HUES48 (cell line): ENCODE measurements at regions not wholly inside any gene's neighbourhood (a gene's known extent, or its start where the extent isn't known, plus 50 kb on each side); places are given as distances from the start of the nearest gene placed in this dataset.

Experiments
- H3K27ac ChIP-seq: one replicate; pipeline ENCODE4 v1.7.0; 2013; ENCODE audit warnings: low read depth, low read length, inconsistent platforms
- H3K27me3 ChIP-seq: 2 replicates; pipeline ENCODE4 v1.6.1; 2013; ENCODE audit warnings: mild to moderate bottlenecking, low read length; ENCODE audit not compliant: control insufficient read depth, insufficient read depth
- H3K36me3 ChIP-seq: 2 replicates; pipeline ENCODE4 v1.6.1; 2013; ENCODE audit warnings: low read length; ENCODE audit not compliant: control insufficient read depth, insufficient read depth
- H3K4me1 ChIP-seq: 2 replicates; pipeline ENCODE4 v1.6.1; 2013; ENCODE audit warnings: mild to moderate bottlenecking, low read length; ENCODE audit not compliant: control insufficient read depth, insufficient read depth
- H3K4me3 ChIP-seq: 2 replicates; pipeline ENCODE4 v1.5.1; 2013; ENCODE audit warnings: mild to moderate bottlenecking, low read depth, low read length
- H3K9ac ChIP-seq: 2 replicates; pipeline ENCODE4 v1.6.1; 2013; ENCODE audit warnings: mild to moderate bottlenecking, low read depth, low read length, moderate library complexity
- H3K9me3 ChIP-seq: 2 replicates; pipeline ENCODE4 v1.6.1; 2013; ENCODE audit warnings: low read length; ENCODE audit not compliant: control insufficient read depth, insufficient read depth

DNA sequence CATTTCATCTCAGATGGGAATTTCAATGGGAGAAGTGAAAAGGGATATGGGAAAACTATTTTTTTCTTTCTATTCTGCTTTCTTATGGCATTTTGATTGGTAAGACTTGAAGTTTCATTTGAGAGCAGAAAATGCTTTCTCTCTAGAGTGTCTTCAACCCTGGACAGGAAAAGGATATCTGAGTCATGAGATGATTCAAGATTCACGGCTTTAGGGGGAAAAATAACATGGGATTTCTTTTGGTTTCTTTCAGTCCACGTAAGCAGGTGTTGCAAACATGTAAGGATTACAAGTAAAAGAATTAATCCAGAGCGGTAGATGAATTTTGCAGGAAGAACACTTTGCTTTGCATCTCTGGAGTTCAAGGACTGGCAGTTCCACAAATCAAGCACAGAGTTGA lies 1001.0 kb upstream of the TENM4 start:
- Histone ChIP-seq H3K36me3 (no peaks in the 10 kb centered on the region), H3K9me3 (no peaks in the 10 kb centered on the region), H3K9ac (no peak overlapping the region), H3K27ac (no peak overlapping the region), H3K27me3 (no peaks in the 10 kb centered on the region), H3K4me3 (no peak overlapping the region), H3K4me1 (no peaks in the 10 kb centered on the region)

DNA sequence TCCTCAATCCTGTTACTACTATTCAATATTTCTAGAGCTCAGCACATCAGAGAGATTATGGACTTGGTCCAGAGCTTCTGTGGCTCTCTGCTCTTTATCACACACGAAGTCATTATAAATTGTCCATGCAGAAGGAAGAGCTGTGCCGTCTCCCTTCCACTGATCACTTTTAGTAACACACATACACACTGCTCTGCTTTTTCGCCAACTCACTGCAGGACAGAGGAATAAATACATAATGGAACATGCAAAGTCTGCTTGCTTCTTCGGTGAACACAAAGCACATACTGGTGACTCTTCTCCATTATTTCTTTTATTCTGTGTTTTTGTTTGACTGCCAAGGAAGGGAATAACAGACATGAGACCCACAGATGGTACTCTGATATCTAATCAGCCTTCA lies 1000.0 kb upstream of the TENM4 start:
- Histone ChIP-seq H3K4me1 (no peaks in the 10 kb centered on the region), H3K4me3 (no peak overlapping the region), H3K27me3 (no peaks in the 10 kb centered on the region), H3K9ac (no peak overlapping the region), H3K9me3 (no peaks in the 10 kb centered on the region), H3K27ac (no peak overlapping the region), H3K36me3 (no peaks in the 10 kb centered on the region)

DNA sequence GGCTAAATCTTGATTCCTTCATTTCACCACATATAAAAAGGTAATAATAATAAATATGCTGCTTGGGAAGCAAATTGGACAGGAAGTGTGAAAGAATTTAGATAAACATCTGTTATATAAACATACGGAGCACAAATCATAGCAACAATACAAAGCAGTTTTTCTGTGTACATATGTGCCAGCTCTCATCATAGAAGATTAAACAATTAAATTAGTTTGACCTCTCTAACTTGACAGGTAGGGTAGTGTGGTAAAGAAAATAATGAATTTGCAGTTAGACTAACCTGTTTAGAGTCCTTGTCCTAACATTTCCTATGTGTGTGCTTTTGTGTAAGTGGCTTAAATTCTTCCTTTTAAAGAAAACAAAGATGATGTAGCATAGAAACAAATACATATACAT lies 995.7 kb upstream of the TENM4 start:
- H3K36me3 ChIP-seq, result no peaks in the 10 kb centered on the region
- no peaks in the 10 kb centered on the region for H3K27me3 ChIP-seq
- no peak overlapping the region for H3K9ac ChIP-seq
- H3K27ac ChIP-seq, result no peak overlapping the region
- no peaks in the 10 kb centered on the region for H3K4me1 ChIP-seq
- no peaks in the 10 kb centered on the region for H3K9me3 ChIP-seq
- H3K4me3 ChIP-seq, result no peak overlapping the region

DNA sequence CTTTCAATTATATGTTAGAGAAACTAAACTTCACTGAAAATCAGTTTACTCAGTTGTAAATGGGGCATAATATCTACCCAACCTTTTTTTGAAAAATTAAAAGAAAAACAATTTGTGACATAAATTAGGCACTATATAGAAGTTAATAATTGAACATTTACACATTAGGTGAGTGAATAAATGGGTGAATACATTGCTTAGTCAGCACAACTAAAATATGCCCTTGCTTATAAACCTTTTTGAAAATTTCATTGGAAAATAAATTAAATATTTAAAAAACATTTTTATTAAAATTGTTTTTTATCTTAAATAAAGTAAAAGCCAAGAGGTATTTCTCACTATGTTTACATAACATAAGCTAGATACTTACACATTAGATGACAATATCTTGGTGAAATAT lies 994.5 kb upstream of the TENM4 start:
- no peaks in the 10 kb centered on the region for H3K36me3 ChIP-seq
- H3K27ac ChIP-seq, result no peak overlapping the region
- no peak overlapping the region for H3K4me3 ChIP-seq
- H3K9ac ChIP-seq, result no peak overlapping the region
- H3K27me3 ChIP-seq, result no peaks in the 10 kb centered on the region
- no peaks in the 10 kb centered on the region for H3K9me3 ChIP-seq
- H3K4me1 ChIP-seq, result no peaks in the 10 kb centered on the region

DNA sequence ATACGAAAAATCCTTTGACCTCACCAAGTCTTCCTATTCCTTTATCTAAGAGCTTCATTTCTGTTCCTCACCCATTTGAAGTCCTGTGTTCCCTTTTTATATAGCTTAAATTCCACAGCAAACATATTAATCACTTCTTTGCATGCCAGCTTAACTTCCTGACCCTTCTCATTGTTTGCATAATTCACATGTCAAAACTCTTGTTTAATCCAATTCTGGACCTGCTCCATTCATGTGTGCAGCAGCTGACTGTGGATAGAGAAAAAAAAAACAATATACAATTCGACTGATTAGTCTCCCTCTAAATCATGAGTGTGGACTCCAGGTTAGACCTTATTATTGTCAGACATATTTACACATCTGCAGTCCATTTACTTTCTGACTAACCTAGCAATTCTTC lies 991.2 kb upstream of the TENM4 start:
- Histone ChIP-seq H3K9me3 (no peaks in the 10 kb centered on the region), H3K4me3 (no peak overlapping the region), H3K27ac (no peak overlapping the region), H3K9ac (no peak overlapping the region), H3K36me3 (no peaks in the 10 kb centered on the region), H3K27me3 (no peaks in the 10 kb centered on the region), H3K4me1 (no peaks in the 10 kb centered on the region)

DNA sequence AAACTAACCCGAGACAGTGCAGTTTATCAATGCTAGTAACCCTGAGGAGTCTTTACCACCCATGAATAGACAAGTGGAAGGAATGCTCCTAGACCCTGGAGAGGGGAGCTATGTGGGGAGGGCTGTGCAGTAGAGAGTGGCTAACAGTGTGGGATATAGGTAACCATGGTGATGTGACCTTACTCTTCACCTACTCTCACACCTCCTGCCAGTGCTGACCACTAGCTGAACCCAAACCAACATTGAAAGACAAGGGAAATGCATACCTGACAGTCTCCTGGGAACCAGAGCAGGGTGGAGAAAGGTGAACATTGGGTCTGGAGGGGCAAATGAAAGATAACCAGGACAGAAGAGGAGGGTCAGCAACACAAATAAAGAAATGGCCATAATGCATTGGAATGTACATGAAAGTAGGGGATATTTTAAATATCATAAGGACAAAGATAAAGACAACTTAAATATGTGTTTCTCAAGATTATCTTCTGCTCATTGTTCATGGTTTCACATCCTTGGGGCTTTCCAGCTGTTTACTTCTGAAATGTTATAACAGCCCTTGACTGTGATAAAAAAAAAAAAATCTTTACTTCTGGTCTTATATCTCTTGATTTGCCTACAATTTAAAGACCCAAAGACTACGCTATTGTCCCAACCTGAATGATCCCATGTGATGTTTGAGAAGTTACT lies 983.3 kb upstream of the TENM4 start:
- no peaks in the 10 kb centered on the region for H3K27me3 ChIP-seq
- no peaks in the 10 kb centered on the region for H3K9me3 ChIP-seq

DNA sequence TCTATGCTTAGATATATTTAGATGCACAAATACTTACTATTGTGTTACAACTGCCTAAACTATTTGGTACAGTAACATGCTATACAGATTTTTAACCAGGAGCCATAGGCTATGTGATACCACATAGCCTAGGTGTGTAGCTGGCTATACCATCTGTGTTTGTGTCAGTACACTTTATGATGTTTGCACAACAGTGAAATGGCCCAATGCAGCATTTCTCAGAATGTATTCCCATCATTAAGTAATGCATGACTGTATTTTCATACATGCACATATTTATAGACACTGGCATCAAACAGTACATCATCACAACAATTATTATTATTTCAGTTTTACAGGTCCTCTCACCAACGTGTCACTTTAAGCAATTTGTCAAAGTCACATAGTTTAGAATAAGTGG lies 979.5 kb upstream of the TENM4 start:
- no peaks in the 10 kb centered on the region for H3K9me3 ChIP-seq
- H3K4me1 ChIP-seq, result no peaks in the 10 kb centered on the region
- no peaks in the 10 kb centered on the region for H3K36me3 ChIP-seq

More for the DNA sequence above, 983.3 kb upstream of the TENM4 start:
- Histone ChIP-seq H3K4me3 (no peak overlapping the region), H3K27ac (no peak overlapping the region), H3K4me1 (no peaks in the 10 kb centered on the region), H3K36me3 (no peaks in the 10 kb centered on the region), H3K9ac (no peak overlapping the region)

DNA sequence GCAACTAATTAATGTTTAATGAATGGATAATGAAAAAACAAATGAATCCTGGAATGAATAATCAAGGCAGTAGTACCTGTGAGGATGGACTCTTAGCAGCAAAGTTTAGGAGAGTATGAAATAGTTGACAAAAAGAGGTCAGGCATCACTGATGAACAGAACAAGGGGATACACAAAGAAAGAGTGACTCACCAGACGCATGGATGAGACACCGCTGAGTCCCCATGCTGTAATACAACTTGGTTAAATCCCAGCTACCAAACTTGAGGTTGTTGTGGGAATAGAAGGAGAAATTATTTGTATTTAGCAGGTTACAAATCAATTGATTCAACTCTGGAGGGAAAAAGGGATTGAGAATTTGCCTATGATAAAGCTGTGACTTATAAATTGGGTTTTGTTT lies 976.9 kb upstream of the TENM4 start:
- Histone ChIP-seq H3K36me3 (no peaks in the 10 kb centered on the region), H3K9ac (no peak overlapping the region), H3K27ac (no peak overlapping the region), H3K27me3 (no peaks in the 10 kb centered on the region), H3K4me1 (peaks cover 11% of the 10 kb centered on the region), H3K9me3 (no peaks in the 10 kb centered on the region), H3K4me3 (no peak overlapping the region)

More for the DNA sequence above, 979.5 kb upstream of the TENM4 start:
- no peak overlapping the region for H3K27ac ChIP-seq
- H3K9ac ChIP-seq, result no peak overlapping the region
- H3K27me3 ChIP-seq, result no peaks in the 10 kb centered on the region
- no peak overlapping the region for H3K4me3 ChIP-seq

DNA sequence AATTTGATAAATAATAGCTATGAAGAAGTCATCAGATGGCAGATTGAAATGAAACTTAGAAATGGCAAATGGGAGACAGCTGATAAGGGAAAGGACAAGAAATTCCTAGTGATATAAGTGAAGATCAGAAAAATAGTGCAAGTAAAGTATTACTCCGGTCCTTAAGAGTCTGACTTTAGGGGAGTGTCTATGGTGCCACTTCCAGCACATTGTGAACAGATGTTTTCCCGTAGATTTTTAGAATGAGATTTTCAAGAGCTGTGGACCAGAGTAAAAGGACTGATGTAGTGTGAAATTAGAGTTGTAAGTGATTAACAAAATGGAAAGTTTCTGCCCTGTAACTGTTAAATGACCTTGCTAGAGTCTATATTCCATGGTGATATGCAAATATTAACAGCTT lies 974.8 kb upstream of the TENM4 start:
- no peaks in the 10 kb centered on the region for H3K36me3 ChIP-seq

DNA sequence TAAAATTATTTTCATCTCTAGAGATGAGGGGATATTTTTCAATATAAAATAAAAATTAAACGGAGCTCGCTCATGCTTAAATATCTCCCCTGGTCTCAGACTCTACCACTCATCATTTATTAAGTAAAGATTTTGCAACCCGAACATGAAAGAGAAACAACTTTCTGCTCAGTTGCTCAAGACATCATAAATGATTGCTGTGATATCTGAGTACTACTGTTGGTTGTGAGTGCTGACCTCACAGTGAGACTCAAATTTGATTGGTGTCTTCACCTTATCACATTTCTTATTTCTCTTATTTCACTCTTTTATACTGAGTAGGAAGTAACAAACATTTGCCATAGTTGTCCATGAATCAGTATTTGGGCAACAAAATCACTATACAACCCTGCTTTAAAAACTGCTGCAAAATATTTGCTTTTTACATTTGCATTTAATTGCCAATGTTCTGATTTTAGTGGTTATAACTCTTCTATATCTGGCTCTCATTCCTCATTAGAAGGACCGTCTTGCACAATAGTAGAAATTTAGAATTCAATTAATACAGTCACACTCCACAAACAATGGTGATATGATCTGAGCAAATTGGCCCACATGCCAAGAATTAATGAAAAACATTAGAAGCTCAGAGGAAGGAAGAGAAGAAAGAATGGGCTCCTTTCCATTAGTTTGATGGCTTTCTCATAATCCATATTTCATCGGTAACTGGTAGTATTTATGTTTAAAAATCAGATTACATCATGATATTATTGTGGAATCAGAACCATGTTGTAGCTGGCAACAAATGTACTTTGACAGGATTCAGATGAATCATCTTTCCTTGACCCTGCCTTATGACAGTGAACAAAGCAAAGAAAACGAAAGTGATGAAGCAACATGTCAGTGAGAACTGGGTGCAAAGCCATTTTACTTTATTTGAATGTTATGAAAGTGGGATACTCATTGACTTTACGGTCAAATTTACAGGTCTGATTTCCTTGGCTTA lies 973.6 kb upstream of the TENM4 start:
- H3K9ac ChIP-seq, result no peak overlapping the region
- H3K36me3 ChIP-seq, result no peaks in the 10 kb centered on the region
- no peak overlapping the region for H3K4me3 ChIP-seq
- no peaks in the 10 kb centered on the region for H3K27me3 ChIP-seq
- H3K4me1 ChIP-seq, result peaks cover 11% of the 10 kb centered on the region
- no peak overlapping the region for H3K27ac ChIP-seq
- peaks cover 6% of the 10 kb centered on the region; the same call in 1 of the 2 replicates for H3K9me3 ChIP-seq

More for the DNA sequence above, 974.8 kb upstream of the TENM4 start:
- Histone ChIP-seq H3K4me1 (peaks cover 11% of the 10 kb centered on the region), H3K27me3 (no peaks in the 10 kb centered on the region), H3K9ac (no peak overlapping the region), H3K9me3 (peaks cover 6% of the 10 kb centered on the region; the same call in 1 of the 2 replicates), H3K4me3 (no peak overlapping the region), H3K27ac (no peak overlapping the region)

DNA sequence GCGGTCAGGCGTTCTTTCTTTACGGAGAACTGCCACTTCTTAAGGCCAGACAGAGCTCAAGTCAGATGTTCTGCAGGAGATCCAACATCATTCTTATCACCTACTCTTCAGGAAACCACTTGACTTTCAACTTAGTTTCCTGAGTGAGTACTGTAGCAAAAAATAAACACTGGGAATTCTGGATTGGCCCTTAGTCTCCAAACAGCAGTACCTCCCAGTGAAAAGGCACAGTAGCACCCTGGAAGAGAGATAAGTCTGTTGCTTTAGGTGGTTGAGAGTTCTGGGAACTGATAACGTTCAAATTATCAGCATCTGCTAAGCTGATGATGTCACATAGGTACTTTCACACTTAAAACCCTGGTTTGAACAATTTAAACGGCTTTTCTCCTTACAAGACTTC lies 971.8 kb upstream of the TENM4 start:
- peaks cover 11% of the 10 kb centered on the region for H3K4me1 ChIP-seq
- H3K4me3 ChIP-seq, result no peak overlapping the region
- no peaks in the 10 kb centered on the region for H3K27me3 ChIP-seq
- H3K9me3 ChIP-seq, result peaks cover 6% of the 10 kb centered on the region; the same call in 1 of the 2 replicates
- H3K27ac ChIP-seq, result no peak overlapping the region
- H3K36me3 ChIP-seq, result no peaks in the 10 kb centered on the region
- H3K9ac ChIP-seq, result no peak overlapping the region
